HUES48 (cell line): ENCODE measurements at regions not wholly inside any gene's neighbourhood (a gene's known extent, or its start where the extent isn't known, plus 50 kb on each side); places are given as distances from the start of the nearest gene placed in this dataset.

ENCODE experiments used
- H3K27ac ChIP-seq: one replicate; pipeline ENCODE4 v1.7.0; 2013; ENCODE audit warnings: low read depth, low read length, inconsistent platforms
- H3K27me3 ChIP-seq: 2 replicates; pipeline ENCODE4 v1.6.1; 2013; ENCODE audit warnings: mild to moderate bottlenecking, low read length; ENCODE audit not compliant: control insufficient read depth, insufficient read depth
- H3K36me3 ChIP-seq: 2 replicates; pipeline ENCODE4 v1.6.1; 2013; ENCODE audit warnings: low read length; ENCODE audit not compliant: control insufficient read depth, insufficient read depth
- H3K4me1 ChIP-seq: 2 replicates; pipeline ENCODE4 v1.6.1; 2013; ENCODE audit warnings: mild to moderate bottlenecking, low read length; ENCODE audit not compliant: control insufficient read depth, insufficient read depth
- H3K4me3 ChIP-seq: 2 replicates; pipeline ENCODE4 v1.5.1; 2013; ENCODE audit warnings: mild to moderate bottlenecking, low read depth, low read length
- H3K9ac ChIP-seq: 2 replicates; pipeline ENCODE4 v1.6.1; 2013; ENCODE audit warnings: mild to moderate bottlenecking, low read depth, low read length, moderate library complexity
- H3K9me3 ChIP-seq: 2 replicates; pipeline ENCODE4 v1.6.1; 2013; ENCODE audit warnings: low read length; ENCODE audit not compliant: control insufficient read depth, insufficient read depth

DNA sequence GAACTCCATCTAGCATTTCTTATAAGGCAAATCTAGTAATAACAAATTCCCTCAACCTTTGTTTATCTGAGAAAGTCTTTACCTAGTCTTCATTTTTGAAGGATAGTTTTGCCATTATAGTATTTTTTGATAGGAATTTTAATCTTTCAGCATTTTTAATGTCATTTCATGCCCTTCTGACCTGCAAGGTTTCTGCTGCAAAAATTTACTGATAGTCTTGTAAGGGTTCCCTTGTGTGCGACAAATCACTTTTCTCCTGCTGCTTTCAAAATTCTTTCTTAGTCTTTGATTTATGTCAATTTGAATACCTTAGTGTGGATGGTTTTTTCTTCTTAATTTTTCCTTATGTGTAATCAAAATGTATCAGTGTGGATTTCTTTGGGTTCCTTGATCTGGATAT, 297.5 kb upstream of the FAM78B start:
- Histone ChIP-seq H3K27ac (no peak overlapping the region), H3K27me3 (no peaks in the 10 kb centered on the region), H3K4me3 (no peak overlapping the region), H3K4me1 (peaks cover 9% of the 10 kb centered on the region; the same call in 1 of the 2 replicates), H3K9me3 (peaks cover 7% of the 10 kb centered on the region), H3K36me3 (no peaks in the 10 kb centered on the region), H3K9ac (no peak overlapping the region)

DNA sequence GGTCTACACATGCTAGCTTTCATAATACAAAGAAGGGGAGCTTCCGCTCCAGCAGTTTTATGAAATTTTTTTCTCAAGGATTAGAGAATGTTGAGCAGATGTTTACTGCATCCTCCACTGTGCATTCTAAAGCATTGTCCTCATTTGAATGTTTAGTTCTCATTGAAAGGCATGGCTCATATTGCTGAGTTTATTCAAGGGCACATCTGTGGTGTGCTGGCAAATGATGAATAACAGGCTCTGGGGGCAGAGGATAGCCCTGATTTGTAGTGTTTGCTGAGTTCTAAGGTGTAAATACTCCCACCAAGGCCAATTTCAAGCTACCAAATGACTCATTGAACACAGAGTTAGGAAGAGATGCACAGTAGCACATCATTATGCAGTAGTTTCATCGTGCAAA, 303.2 kb upstream of the FAM78B start:
- Histone ChIP-seq H3K9me3 (no peaks in the 10 kb centered on the region; the same call in 1 of the 2 replicates), H3K4me3 (no peak overlapping the region), H3K4me1 (peaks cover 9% of the 10 kb centered on the region; the same call in 1 of the 2 replicates), H3K27ac (no peak overlapping the region), H3K36me3 (no peaks in the 10 kb centered on the region), H3K9ac (no peak overlapping the region), H3K27me3 (no peaks in the 10 kb centered on the region)

DNA sequence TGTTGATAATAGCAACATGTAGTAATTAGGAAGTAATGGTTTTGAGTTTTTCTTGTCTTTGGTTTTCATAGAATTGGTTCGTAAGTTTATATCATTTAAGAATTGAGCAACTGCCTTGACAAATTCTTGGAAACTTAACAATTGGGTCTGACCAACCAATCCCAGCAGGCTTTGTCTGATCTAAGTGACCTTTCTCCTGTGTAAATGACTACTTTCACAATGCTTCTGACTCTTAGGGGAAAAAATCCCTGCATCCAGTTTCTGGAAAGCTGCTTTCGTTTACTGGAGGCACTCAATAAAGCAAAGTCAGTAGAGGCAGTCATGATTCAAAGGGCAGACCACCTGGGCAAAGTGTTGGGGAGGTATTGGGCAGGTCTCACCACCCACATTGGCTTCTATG, 303.6 kb upstream of the FAM78B start:
- no peak overlapping the region for H3K4me3 ChIP-seq

DNA sequence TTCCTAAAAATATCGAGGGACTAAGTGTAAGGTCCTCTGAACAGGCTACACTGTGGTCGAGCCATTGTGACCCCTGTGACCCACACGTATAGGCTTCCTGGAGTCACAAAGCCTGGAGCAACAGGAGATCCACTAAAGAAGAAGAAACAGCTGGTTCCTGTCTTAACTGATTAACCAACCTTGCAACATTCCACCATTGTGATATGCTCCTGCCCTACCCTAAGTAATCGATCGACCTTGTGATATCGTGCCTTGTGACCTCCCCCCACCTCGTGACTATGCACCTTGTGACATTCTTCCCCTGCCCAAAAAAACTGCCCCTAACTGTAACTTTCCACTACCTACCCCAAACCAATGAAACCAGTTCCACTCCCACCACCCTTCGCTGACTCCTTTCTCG, 304.6 kb upstream of the FAM78B start:
- no peaks in the 10 kb centered on the region for H3K9me3 ChIP-seq
- peaks cover 9% of the 10 kb centered on the region; the same call in 1 of the 2 replicates for H3K4me1 ChIP-seq
- H3K27ac ChIP-seq = no peak overlapping the region
- H3K27me3 ChIP-seq = no peaks in the 10 kb centered on the region
- H3K9ac ChIP-seq = no peak overlapping the region
- no peaks in the 10 kb centered on the region for H3K36me3 ChIP-seq
- no peak overlapping the region for H3K4me3 ChIP-seq

More for the DNA sequence above, 303.6 kb upstream of the FAM78B start:
- no peaks in the 10 kb centered on the region for H3K27me3 ChIP-seq
- no peaks in the 10 kb centered on the region for H3K36me3 ChIP-seq
- H3K9me3 ChIP-seq = no peaks in the 10 kb centered on the region
- H3K4me1 ChIP-seq = peaks cover 9% of the 10 kb centered on the region; the same call in 1 of the 2 replicates
- no peak overlapping the region for H3K27ac ChIP-seq
- no peak overlapping the region for H3K9ac ChIP-seq

DNA sequence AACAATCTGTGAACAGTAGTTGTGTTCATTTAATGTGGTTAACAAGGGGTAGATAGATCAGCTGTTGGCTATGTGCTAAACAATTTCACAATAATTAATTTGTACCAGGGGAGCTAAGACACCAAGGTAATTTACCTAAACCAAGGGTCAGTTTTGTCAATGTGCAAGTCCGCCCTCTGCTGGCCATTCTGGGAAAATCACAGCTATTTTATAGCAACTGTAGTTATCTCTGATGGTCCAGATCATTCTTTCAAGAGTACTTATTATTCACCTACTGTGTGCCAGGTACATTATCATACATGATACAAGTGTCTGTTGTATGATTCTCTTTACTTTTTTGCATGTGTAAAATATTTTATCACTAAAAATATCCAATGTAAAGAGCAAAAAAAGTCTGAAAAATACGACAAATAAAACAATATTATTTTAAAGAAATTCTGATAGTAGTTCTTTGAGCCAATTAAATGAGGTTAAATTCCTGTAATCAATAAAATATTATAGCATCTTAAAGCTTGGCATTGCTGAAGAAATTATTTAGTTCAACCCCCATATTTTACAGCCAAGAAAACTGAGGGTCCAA, 312.3 kb upstream of the FAM78B start:
- Histone ChIP-seq H3K27me3 (no peaks in the 10 kb centered on the region), H3K27ac (no peak overlapping the region), H3K9me3 (no peaks in the 10 kb centered on the region), H3K4me1 (no peaks in the 10 kb centered on the region), H3K9ac (no peak overlapping the region), H3K4me3 (no peak overlapping the region), H3K36me3 (no peaks in the 10 kb centered on the region)

DNA sequence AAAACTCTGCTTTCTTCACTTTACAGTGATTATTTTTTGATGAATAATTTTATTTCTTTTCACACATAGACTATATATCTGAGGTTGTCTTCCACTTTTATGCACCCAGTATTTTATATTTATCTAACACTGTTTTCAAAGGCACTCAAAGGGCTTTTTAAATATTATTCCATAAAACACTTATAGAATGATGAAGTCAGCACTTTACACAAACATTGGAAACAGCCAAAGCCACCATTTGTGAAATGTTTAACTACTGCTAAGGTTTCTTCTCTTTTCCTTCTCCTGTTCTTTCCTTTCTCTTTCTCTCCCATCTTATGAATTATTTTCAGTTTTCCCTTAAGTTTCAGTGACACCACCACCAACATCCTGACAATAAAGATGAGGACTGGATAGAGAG, 317.7 kb upstream of the FAM78B start:
- Histone ChIP-seq H3K9ac (no peak overlapping the region), H3K4me3 (no peak overlapping the region), H3K36me3 (no peaks in the 10 kb centered on the region), H3K27ac (no peak overlapping the region), H3K9me3 (no peaks in the 10 kb centered on the region), H3K27me3 (no peaks in the 10 kb centered on the region), H3K4me1 (no peaks in the 10 kb centered on the region)

DNA sequence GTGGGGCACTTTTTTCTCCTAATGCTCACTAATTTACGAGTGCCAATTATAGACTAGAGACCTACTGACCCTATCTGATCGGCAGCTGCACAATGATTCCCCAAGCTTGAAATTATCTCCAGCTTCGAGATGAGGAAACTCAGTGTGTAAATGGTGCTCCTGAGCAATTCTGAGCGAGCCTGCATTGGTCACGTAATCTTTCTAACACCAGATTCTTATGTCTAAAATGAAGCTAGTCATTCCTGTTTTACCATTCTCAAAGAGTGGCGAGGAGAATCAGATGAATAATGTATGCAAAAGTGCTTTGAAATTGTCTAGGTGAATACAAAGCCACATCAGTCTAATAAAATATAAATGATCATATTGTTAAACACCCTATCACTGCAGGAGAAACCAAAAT, 318.1 kb upstream of the FAM78B start:
- no peak overlapping the region for H3K27ac ChIP-seq
- H3K9me3 ChIP-seq = no peaks in the 10 kb centered on the region
- H3K9ac ChIP-seq = no peak overlapping the region
- no peak overlapping the region for H3K4me3 ChIP-seq
- no peaks in the 10 kb centered on the region for H3K27me3 ChIP-seq
- H3K36me3 ChIP-seq = no peaks in the 10 kb centered on the region
- no peaks in the 10 kb centered on the region for H3K4me1 ChIP-seq

DNA sequence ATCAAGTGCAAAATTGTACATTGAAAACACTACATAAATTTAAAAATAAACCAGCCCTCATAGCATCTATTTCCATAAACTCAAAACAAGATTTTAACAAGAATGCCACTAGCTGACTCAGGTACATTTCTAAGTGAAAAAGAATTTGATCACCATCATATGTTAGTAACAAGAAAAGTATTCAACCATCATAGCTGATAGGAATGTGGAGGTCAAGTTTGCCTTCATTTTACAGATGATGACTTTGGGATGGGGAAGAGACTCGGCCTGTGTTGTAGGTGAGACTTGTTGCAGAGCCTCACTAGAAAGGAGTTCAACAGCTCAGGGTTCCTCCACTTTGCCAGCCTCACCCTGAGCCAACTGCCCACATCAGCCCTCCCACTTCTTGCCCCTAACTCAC, 318.8 kb upstream of the FAM78B start:
- H3K4me3 ChIP-seq = no peak overlapping the region
- H3K4me1 ChIP-seq = no peaks in the 10 kb centered on the region
- H3K9me3 ChIP-seq = no peaks in the 10 kb centered on the region

DNA sequence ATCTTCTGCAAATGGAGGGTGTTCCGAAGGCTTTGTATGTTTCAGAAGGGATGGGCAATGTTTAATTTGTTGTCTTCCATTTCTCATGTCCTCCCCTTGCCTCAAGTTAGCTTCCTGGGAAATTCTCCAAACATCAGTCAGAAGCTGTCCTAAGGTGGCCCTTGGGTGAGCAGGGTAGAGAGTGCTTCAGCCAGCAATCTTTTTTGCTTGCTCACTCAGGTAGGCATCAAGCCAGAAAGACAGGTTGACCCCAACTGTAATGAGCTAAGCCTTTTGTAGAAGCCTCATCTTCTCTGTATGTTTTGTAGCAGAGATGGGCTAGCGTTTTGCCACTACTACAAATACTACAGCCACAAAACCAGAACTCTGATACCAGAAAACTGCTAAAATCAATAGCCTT, 321.5 kb upstream of the FAM78B start:
- H3K4me3 ChIP-seq = no peak overlapping the region
- no peak overlapping the region for H3K27ac ChIP-seq
- no peak overlapping the region for H3K9ac ChIP-seq

More for the DNA sequence above, 318.8 kb upstream of the FAM78B start:
- H3K9ac ChIP-seq = no peak overlapping the region
- H3K36me3 ChIP-seq = no peaks in the 10 kb centered on the region
- no peak overlapping the region for H3K27ac ChIP-seq
- no peaks in the 10 kb centered on the region for H3K27me3 ChIP-seq

DNA sequence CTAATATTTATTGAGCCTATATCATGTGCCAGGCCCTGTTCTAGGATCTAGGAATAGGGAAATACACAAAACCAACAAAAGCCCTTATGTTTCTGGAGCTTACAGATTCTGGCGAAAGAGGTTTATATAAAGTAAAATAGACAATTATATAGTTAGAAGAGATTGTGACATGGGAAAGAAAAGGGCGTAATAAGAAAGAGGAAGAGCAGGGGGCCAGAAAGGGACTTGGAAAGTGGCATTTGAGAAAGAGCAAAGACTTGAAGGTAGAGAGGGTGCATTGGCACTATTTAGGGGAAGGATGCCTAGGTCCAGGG, 322.5 kb upstream of the FAM78B start:
- no peaks in the 10 kb centered on the region for H3K4me1 ChIP-seq
- no peaks in the 10 kb centered on the region for H3K27me3 ChIP-seq
- no peak overlapping the region for H3K9ac ChIP-seq
- H3K36me3 ChIP-seq = no peaks in the 10 kb centered on the region
- H3K27ac ChIP-seq = no peak overlapping the region
- H3K9me3 ChIP-seq = no peaks in the 10 kb centered on the region
- no peak overlapping the region for H3K4me3 ChIP-seq

More for the DNA sequence above, 321.5 kb upstream of the FAM78B start:
- no peaks in the 10 kb centered on the region for H3K27me3 ChIP-seq
- no peaks in the 10 kb centered on the region for H3K9me3 ChIP-seq
- H3K36me3 ChIP-seq = no peaks in the 10 kb centered on the region
- H3K4me1 ChIP-seq = no peaks in the 10 kb centered on the region

DNA sequence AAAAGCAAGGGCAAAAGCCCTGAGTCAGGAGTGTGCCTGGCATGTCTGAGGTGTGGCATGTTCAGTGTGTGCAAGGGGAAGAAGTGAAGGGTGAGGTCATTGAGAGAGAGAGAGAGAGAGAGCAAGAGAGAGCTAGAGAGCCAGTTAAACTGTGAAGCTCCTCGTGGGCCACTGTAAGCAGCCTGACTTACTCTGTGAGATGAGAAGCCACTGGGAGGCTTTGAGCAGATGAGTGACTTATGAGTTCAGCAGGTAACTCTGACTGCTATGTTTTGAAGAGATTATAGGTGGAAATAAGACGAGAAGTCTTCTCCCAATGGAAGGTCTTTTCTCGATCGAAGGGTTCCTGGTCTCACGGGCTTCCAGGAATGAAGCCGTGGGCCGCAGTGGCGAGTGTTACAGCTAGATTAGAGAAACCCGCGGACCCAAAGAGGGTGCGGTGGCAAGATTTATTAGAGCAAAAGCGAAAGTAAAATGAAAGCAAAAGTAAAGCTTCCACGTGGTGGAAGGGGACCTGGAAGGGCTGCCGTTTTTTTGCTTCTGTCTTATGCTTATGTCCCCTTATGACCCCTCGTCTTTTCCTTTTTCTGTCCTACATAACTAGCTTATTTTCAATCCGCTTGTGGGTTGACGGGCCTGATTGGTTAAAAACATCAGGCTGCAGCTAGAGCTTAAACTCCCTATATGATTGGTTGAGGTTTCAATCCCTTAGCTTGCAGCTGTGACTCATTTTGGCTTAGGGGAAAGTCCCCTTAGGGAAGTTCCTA, 323.1 kb upstream of the FAM78B start:
- H3K4me1 ChIP-seq = no peaks in the 10 kb centered on the region
- no peak overlapping the region for H3K9ac ChIP-seq
- H3K27ac ChIP-seq = no peak overlapping the region
- H3K9me3 ChIP-seq = no peaks in the 10 kb centered on the region
- H3K36me3 ChIP-seq = no peaks in the 10 kb centered on the region
- H3K4me3 ChIP-seq = no peak overlapping the region
- H3K27me3 ChIP-seq = no peaks in the 10 kb centered on the region
